ENCODE measurements at regions not wholly inside any gene's neighbourhood (a gene's known extent, or its start where the extent isn't known, plus 50 kb on each side); places are given as distances from the start of the nearest gene placed in this dataset.

GRCh38 chr5:156095709-156096241 lies 231.2 kb upstream of the SGCD start:
- no peak for DNase-seq

- DNase-seq, result no peak
Observed at GRCh38 chr5:156096259-156096658, 230.7 kb upstream of the SGCD start.

DNA sequence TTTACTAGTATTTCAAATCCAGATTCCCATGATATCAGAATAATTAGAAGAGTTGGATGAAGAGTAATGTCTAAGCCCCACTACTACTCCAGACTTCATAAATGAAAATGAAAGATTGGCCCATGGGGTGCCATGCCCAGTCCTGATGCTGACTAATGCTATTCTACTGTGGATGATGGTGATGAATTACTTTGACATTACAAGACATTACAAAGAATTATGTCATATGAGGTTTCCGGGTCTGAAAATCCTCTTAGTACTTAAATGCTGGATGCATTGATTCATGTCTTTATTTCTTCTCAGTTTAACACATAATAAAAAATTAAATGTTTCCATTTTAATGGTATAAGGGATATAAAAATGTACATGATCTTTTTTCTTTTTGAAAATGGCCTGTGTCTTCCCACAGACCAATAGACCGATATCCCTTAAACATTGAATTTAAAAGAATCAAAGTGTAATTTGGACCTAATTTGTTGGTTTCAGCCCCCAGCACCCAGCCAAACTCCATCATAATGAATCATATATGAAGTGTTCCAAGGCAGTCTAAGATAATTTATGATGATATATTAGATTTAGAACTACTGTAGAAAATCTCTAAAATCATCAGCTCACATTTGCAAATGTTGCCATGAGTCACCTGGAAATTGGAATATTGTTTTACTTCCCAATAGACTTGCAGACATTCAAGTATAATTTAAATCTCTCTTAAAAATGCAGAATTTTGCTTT lies 223.6 kb upstream of the SGCD start:
- no peak for DNase-seq

DNA sequence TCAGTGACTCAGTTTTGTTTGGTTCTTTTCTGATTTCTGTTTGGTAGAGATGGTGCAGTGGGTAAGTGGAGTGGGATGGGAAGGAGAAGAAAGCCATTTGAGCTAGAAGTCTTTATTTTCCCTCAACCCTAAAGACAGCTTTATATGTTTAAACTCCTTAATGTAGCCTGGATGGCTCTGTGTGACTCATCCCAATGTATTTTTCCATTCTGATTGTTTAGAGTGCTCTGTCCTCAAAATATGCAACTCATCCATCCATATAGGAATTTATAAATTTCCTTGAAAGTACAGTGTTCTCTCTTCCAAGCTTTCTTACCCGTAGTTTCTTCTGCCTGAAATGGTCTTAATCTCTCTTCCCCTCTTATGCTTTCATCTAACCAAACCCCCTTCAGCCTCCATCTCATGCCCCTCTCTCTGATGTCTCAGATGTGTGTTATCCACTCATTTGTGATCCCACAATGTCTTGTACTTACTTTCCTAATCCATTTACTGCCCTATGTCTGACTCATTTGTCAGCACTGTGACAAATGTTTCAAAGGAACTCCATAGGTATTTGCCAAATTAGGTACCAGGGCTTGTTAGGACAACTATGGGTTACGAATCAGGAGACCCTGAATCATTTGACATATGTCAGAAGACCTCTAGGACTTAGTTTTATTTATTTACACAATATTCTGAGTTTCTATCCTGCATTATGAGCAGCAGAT lies 217.5 kb upstream of the SGCD start:
- no peak for DNase-seq

DNA sequence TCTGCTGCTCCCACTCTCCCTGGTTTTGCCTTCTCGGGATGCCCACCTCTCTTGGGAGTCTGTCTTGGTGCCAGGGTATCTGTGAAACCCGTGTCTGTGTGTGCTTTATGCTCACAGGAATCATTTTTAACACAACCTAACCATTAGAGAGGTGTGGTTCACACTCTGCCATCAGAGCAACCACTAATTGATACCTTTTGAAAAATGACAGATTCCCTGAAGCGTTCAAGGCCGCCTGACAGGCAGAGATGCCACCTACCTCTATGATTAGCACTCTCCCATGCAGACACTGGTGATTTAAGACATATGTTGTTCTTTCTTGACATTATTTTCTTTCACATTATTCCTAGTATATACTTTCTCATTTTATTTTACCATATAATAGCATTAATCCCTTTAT lies 207.3 kb upstream of the SGCD start:
- no peak for DNase-seq

GRCh38 chr5:156120777-156121176 lies 206.2 kb upstream of the SGCD start:
- DNase-seq, result no peak

GRCh38 chr5:156121234-156121633 lies 205.7 kb upstream of the SGCD start:
- no peak for DNase-seq

DNA sequence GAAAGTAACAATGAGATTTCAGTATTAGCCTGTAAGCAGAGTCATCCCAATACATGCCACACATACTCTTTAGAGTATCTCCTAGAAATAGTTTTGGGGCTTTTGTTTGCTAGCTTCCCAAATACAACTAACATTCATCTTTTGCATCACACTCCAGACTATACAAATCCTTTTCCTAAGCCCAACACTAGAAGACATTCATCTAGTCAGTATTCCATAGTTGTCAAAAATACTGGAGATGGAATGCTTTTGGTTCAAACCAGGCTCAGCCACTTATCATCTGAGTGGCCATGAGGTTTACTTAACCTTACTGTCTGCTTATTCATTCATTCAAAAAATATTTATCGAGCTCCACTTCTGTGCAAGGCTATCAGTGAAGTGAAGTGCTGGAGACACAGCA lies 205.1 kb upstream of the SGCD start:
- no peak for DNase-seq

GRCh38 chr5:156124708-156125107 lies 202.3 kb upstream of the SGCD start:
- no peak for DNase-seq

DNA sequence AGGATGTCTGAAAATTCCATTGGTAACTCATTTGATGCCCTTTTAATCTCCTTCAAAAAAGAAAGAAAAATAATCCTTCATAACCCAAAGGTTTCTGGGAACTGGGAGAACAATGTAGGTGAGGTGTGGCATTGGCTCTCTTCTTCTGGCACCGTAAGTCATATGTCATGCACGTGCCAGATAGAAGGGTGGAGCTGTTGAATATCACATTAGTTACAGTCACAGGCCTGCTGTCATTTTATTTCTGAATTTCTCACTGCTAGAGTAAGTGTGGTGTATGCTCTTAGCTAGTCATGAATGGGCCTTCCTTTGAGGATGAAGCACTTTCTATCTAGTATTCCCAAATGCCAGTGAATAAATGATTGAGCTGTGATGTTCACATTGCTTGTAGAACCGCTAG lies 201.8 kb upstream of the SGCD start:
- no peak for DNase-seq

- no peak for DNase-seq
Observed at GRCh38 chr5:156126716-156127115, 200.2 kb upstream of the SGCD start.

GRCh38 chr5:156128026-156128425 lies 198.9 kb upstream of the SGCD start:
- DNase-seq, result no peak

DNA sequence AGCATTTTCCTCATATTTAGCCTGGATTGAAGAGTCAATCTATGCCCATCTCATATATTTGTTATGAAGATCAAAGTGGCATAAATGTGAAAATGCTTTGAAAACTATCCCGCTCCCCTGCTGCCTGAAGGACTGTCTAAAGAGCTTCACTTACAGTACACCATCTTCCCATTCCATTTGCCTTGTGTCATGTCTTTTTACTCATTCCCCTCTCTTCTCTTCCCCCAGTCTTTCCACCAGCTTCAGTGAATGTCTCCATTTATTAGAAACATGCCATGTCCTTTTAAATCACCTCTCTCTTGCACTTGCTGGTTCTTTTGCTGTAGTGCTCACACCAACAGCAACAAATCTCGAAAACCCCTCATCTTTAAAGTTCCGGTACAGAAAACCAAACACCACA lies 192.7 kb upstream of the SGCD start:
- DNase-seq, result no peak

DNA sequence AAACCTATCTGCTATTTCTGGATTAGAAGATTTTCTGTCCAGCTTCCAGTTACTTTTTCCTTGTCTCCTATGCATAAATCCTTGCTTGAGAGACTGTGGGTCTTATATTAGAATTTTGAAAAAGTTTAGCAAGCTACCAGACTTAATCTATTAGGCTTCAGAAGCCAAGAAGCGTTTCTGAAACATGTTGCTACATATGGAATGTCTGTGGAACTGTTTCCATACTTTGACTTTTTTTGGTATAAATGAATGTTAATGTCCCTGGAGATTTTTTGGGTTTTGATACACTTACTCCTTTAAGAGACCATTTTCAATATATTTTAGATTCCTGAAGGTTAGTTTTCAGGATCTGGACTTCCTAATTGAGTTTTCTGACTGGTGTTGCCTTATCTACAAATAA lies 191.4 kb upstream of the SGCD start:
- no peak for DNase-seq

- DNase-seq, result no peak
Observed at GRCh38 chr5:156137071-156137869, 189.7 kb upstream of the SGCD start.

DNA sequence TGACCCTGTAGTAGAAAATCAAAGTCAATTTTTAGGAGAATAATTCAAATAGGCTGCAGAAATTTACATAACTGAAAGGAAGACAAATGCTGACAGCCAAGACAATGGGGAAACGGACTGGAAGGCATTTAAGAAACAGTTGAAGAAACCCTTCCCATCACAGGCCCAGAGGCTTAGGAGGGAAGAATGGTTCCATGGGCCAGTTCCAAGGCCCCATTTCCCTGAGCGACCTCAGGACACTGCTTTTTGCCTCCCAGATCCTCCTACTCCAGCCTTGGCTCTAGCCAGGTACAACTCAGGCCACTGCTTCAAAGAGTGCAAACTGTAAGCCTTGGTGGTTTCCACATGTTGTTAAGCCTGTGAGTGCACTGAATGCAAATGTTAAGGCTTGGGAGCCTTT lies 184.1 kb upstream of the SGCD start:
- DNase-seq, result no peak

DNA sequence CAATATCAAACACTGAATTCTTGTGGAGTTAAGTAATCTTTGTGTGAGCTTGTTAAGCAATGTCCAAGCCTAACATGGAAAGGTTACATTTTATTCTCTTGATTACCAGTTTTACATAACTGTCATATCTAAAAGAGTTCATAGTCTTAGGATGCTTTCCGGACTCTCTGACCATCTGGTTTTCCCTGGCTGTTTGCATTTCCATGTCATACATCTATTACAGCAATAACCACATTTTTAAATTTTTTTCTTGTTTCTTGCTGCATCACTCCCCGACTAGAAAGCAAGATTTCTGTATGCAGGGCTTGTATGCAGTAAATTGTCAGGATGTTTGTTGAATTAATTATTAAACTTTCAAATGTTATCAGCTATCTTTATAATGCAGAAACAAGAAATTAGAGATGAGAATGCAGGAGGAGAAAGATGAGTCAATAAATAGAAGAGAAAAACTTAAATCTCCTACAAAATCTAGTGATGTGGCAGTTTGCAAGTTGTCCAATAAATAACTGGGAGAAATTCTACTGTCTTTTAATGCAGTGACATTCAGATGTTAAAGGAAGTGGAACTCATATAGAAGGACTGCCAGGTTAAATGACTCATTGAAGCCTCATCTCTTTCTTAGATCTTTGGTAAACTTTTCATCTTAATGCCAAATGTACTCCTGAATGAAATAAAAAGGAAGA lies 179.6 kb upstream of the SGCD start:
- DNase-seq, result no peak

DNA sequence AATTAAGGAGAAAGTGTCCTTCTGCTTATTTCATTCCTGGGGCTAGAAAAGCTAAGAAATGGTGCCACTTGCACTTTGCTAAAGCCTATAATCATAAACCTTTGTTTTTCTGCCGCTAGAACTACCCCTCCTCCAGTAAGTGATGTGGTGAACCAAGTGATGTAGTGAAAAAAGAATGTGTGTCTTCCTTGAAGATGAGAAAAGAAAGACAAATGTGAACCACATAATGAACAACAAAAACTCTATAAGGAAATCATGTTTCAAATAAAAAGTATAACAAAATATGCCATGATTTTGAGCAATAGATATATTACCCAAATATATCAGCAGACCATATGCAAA lies 179.0 kb upstream of the SGCD start:
- DNase-seq, result no peak

DNA sequence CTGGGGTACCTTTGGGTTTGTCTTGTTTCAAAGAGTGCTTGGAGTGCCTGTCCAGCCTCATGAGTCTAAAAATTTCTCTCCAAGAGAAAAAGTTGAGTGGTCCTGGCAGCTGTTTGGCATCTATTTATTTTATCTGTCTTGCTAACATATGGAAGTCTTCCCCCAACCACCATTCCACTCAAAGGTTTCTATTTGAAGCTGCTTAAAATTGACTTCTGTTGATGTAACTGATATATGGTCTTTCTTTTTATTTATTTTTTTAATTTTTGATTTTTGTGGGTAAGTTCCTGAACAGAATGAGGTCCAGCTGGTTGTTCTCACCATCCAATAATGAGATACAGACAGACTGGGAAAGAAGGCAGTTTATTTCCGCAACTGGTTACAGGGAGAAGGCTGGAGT lies 178.7 kb upstream of the SGCD start:
- no peak for DNase-seq

- no peak for DNase-seq
Observed at GRCh38 chr5:156149213-156149612, 177.8 kb upstream of the SGCD start.

GRCh38 chr5:156153602-156154001 lies 173.4 kb upstream of the SGCD start:
- no peak for DNase-seq

DNA sequence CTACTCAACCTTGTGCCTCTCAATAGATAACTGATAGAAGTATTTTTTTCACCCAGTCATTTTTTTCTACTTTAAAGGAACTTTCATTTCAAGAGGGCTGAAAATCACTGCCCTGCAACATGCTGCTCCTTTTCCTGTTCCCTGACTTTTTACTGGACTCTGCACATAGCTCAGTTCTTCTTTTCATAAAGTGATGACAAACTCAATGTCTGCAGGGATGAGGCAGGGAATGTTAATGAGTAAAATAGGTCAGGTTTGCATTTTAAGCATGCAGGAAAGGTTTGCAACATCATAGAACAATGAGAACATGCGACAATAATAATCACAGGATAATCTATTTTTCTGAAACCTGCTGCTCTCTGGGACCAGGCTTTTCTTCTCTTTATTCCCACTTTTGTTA lies 172.2 kb upstream of the SGCD start:
- DNase-seq, result no peak

- no peak for DNase-seq
Observed at GRCh38 chr5:156155598-156155997, 171.4 kb upstream of the SGCD start.

All from activated CD4-positive, alpha-beta T cell treated with anti-CD3 and anti-CD28 coated beads for 1 hour (primary cell).